ENCODE measurements at regions not wholly inside any gene's neighbourhood (a gene's known extent, or its start where the extent isn't known, plus 50 kb on each side); places are given as distances from the start of the nearest gene placed in this dataset.

- TF ChIP-seq POLR2A (IDR thresholded peaks at IDR 0.05) (no peak), CTCF (IDR thresholded peaks at IDR 0.05) (no peak), POLR2AphosphoS5 (IDR thresholded peaks at IDR 0.05) (no peak), EP300 (IDR thresholded peaks at IDR 0.05; ENCODE audit: low read depth) (no peak)
Observed at GRCh38 chr9:108751369-108751768, 104.4 kb downstream of the ACTL7B start.

Measured in transverse colon (tissue), 4 donors.